Activated T-helper 1 cell treated with Interleukin-2 at 50 U/mL for 16 hours (primary cell): ENCODE measurements at regions not wholly inside any gene's neighbourhood (a gene's known extent, or its start where the extent isn't known, plus 50 kb on each side); places are given as distances from the start of the nearest gene placed in this dataset.

Experiments used
- DNase-seq: peaks from one replicate; pipeline ENCODE4 v3.0.0-alpha.2; 2020; ENCODE audit warnings: low read depth

DNA sequence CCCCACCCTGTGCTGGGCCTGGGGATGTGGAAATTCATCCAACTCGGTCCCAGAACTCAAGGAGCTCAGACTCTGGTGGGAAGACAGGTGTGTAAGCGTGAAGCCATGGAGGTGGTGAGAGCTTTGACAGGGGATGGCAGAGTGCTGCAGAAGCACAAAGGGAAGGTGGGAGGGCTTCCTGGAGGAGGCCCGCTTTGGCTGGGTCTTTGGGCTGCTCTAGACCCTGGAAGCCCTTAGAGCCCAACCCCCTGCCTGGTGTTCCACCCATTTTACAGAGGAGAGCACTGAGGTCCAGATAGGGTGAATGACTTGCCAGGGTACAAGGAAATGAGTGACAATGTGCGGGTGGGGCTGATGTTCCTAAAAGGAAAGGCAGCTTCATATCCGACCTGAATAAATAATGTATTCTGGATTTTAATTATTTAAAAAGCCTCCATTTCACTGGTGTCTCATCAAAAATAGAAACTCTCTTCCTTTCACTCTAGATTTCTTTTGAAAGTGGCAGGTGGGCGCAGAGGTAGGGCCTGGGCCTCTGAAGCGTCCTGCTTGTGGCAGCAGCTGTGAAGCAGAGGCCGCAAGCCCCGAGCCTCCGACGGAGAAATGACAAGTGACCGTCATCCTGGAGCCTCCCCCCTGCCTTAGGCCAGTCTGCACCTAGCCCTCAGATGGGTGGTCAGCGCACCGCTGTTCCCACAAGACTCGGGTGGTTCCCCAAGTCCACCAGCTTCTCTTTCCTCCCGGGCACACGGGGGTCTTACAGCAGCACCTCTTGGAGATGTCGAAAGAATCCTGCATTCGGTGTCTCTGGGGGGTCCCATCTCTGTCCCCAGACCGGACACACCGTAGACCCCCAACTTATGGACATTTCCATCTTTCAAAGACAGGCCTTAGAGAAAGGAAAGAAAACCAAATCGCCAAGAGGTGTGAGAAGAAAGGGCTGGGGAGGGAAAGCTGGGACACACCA, 71.0 kb upstream of the TAF1B start:
- DNase-seq: no peak

GRCh38 chr2:9772999-9773902, 70.0 kb upstream of the TAF1B start:
- DNase-seq: no peak

DNA sequence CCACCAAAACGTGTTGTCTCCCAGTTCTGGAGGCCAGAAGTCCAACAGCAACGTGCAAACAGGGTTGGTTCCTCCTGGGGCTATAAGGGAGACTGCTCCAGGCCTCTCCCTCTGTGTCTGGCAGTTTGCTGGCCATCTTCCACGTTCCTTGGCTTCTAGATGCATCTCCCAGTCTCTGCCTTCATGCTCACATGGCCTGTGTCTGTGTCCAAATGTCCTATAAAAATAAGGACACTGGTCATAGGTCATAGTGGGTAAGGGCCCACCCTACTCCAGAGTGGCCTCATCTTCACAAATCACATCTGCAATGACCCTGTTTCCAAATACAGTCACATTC, 69.4 kb upstream of the TAF1B start:
- no peak for DNase-seq

GRCh38 chr2:9774266-9774665, 69.0 kb upstream of the TAF1B start:
- no peak for DNase-seq

- no peak for DNase-seq
These were observed 67.9 kb upstream of the TAF1B start for GRCh38 chr2:9775351-9775750.

GRCh38 chr2:9775999-9776712, 67.1 kb upstream of the TAF1B start:
- DNase-seq: no peak

DNA sequence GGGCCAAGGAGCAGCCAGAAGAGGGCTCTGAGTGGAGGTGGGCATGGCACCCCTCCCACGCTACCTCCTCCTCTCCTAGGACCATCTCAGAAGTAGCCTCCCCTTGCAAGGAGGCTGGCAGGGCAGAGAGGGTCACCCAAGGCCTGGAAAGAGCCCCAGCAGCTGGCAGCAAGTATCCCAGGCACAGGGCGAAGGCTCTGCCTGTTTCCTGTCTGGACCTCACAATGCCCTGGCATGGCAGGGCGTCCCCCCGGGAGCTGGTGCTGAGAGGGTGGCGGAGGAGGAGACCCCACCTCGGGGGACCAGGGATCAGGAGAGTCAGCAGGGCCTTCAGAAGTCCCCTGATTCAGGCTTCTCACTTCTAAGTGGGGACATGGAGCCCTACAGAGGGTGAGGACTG, 66.2 kb upstream of the TAF1B start:
- DNase-seq: no peak

DNA sequence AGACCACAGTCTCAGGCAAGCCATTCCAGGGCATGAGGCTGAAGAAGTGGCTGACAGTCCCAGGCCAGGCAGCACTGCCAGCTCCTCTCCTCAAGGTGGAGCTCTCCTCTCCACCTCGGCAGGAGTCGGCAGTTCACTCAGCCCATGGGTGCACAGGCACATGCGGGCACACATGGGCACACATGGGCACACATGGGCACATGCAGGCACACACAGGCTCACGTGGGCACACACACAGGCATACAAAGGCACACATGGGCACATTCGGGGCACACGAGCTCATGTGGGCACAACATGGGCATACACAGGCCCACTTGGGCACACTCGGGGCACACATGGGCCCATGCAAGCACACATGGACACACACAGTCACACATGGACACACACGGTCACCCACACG, 65.3 kb upstream of the TAF1B start:
- no peak for DNase-seq

GRCh38 chr2:9778471-9779316, 64.6 kb upstream of the TAF1B start:
- no peak for DNase-seq

- DNase-seq: peak; percentile 24
These were observed 63.5 kb upstream of the TAF1B start for GRCh38 chr2:9779596-9780264.

- no peak for DNase-seq
These were observed 62.7 kb upstream of the TAF1B start for GRCh38 chr2:9780368-9781130.

GRCh38 chr2:9781252-9781651, 62.0 kb upstream of the TAF1B start:
- no peak for DNase-seq

- DNase-seq: peak; percentile 59
These were observed 61.0 kb upstream of the TAF1B start for GRCh38 chr2:9782197-9782719.

DNA sequence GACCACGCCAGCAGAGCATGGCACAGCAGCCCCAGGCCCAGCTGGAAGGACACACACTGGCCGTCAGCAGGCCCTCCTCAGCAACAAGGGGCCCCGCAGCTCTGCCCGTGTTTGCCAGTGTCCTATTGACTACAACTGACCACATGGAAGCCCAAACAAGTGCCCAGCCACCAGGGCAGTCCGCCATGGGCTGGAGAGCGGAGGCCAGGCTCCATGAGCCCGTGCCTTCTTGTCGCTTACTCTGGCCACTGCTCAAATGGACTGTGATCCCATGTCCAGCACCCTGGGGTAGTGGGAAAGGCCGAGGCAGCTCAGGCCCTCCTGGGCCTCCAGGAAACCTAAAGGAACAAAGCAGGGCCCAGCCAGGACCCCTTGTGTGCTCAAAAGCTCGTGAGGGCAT, 53.9 kb upstream of the TAF1B start:
- no peak for DNase-seq

DNA sequence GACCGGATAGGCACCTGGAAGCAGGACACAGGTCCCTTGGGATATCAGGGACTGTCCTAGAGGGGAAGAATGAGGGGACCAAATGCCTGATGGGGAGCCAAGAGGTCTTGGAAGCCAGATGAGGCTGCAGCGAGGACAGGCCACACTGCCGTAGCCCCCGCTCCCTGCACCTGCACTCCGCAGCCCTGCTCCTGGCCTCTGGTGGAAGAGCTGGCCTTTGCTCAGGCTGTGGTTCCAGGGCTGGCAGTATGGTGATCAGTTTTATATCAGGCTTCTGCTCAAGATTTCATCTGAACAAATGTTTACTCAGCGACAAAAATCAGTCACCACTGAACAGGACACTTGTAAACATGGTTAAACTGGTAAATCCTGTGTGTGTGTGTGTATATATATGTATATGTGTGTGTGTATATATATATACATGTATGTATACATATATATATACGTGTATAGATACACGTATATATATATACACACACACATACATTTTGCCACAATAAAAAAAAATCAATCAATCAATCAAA, 52.5 kb upstream of the TAF1B start:
- no peak for DNase-seq

GRCh38 chr2:9791711-9792110, 51.6 kb upstream of the TAF1B start:
- DNase-seq: no peak

DNA sequence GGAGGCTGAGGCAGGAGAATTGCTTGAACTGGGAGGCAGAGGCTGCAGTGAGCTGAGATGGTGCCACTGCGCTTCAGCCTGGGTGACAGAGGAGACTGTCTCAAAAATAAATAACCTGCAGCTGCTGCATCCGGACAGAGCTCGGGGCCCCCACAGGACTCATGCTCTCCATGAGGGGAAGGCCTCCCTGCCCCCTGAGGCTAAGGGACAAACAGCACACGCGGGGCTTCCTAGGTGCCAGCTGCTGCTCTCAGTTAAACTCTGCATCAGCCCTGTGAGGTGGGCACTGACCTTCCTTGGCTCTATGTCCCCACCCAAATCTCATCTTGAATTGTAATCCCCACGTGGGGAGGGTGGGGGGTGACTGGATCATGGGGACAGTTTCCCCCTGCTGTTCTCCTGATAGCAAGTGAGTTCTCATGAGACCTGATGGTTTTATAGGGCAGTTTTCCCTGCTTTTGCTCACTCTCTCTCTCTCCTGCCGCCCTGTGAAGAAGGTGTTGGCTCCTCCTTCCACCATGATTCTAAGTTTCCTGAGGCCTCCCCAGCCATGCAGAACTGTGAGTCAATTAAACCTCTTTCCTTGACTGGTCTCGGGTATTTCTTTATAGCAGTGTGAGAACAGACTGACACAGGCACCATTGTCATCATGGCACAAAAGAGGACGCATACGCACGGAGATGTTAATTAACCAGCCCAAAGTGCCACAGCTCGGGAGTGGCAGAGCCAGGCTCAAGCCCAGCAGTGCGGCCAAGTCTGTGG, 49.9 kb upstream of the TAF1B start:
- no peak for DNase-seq
